ENCODE measurements at regions not wholly inside any gene's neighbourhood (a gene's known extent, or its start where the extent isn't known, plus 50 kb on each side); places are given as distances from the start of the nearest gene placed in this dataset.

GRCh38 chr4:54567327-54567726 is 90.4 kb upstream of the KIT start:
- DNase-seq: no peak
- peak overlapping the region; percentile 58; the same call in 1 of the 2 replicates for H3K4me2 ChIP-seq
- no peak overlapping the region for H3K9ac ChIP-seq
- peak overlapping the region; percentile 3; the same call in 1 of the 2 replicates for H2AFZ ChIP-seq (ENCODE audit: low read depth)
- WGBS (ENCODE audit: low lambda C conversion rate): 71% methylated on average over 2 of the region's 2 CpGs
- peaks cover 3 to 7% of the 10 kb centered on the region in 2 experiments; a peak in 2 of 4 replicates for H3K4me1 ChIP-seq (ENCODE audit: control insufficient read depth in 1 of 2, insufficient read depth in 2 of 2, low read depth in 1 of 2, low read length in 1 of 2)
- peak overlapping the region in 1 of 2 experiments; percentile 80; a peak in 2 of 4 replicates for H3K27ac ChIP-seq (ENCODE audit: low read depth in 2 of 2, low read length in 1 of 2)
- H3K27me3 ChIP-seq (ENCODE audit: insufficient read depth): no peaks in the 10 kb centered on the region
- H3K9me3 ChIP-seq: no peaks in the 10 kb centered on the region
- ChIA-PET POLR2A (no interaction called here), CTCF (no interaction called here)
- no peaks in the 10 kb centered on the region for H3K79me2 ChIP-seq (ENCODE audit: insufficient read depth)
- H4K20me1 ChIP-seq (ENCODE audit: insufficient read depth): no peaks in the 10 kb centered on the region
- no peaks in the 10 kb centered on the region for H3K9me2 ChIP-seq
- no peaks in the 10 kb centered on the region for H3K36me3 ChIP-seq (replicated peaks in 1 of 2; ENCODE audit: control insufficient read depth in 1 of 2, insufficient read depth in 2 of 2, low read length in 1 of 2)
- no peaks in the 10 kb centered on the region for H3F3A ChIP-seq (replicated peaks; ENCODE audit: insufficient read depth)
- peak; percentile 82 for TF ChIP-seq REST (IDR thresholded peaks at IDR 0.05; ENCODE audit: low read depth, low read length)
- TF ChIP-seq NRF1 (IDR thresholded peaks at IDR 0.05; ENCODE audit: low read depth, low read length): no peak
- no peak for TF ChIP-seq JUND (IDR thresholded peaks at IDR 0.05)
- TF ChIP-seq RCOR1 (IDR thresholded peaks at IDR 0.05; ENCODE audit: low read length): no peak
- no peak for TF ChIP-seq USF1 (IDR thresholded peaks at IDR 0.05; ENCODE audit: borderline replicate concordance, low read depth)
- no peak overlapping the region for H3K4me3 ChIP-seq (ENCODE audit: low read depth in 2 of 2, low read length in 1 of 2)

GRCh38 chr4:54568184-54568583 is 89.6 kb upstream of the KIT start:
- WGBS (ENCODE audit: low lambda C conversion rate): 4% methylated on average over 3 of the region's 3 CpGs
- Histone ChIP-seq H3K9me3 (no peaks in the 10 kb centered on the region), H3K27me3 (ENCODE audit: insufficient read depth) (no peaks in the 10 kb centered on the region), H3K9me2 (no peaks in the 10 kb centered on the region), H2AFZ (ENCODE audit: low read depth) (0 out of 2 replicates have a peak overlapping the region, but pooled peaks have one; percentile 3), H3K36me3 (replicated peaks in 1 of 2; ENCODE audit: control insufficient read depth in 1 of 2, insufficient read depth in 2 of 2, low read length in 1 of 2) (no peaks in the 10 kb centered on the region), H3K27ac (ENCODE audit: low read depth in 2 of 2, low read length in 1 of 2) (peak overlapping the region; percentile 34 to 80; a peak in 3 of 4 replicates), H3F3A (replicated peaks; ENCODE audit: insufficient read depth) (no peaks in the 10 kb centered on the region), H3K4me1 (ENCODE audit: control insufficient read depth in 1 of 2, insufficient read depth in 2 of 2, low read depth in 1 of 2, low read length in 1 of 2) (peaks cover 3 to 7% of the 10 kb centered on the region in 2 experiments; a peak in 2 of 4 replicates), H3K9ac (peak overlapping the region; percentile 32; the same call in 1 of the 2 replicates), H3K79me2 (ENCODE audit: insufficient read depth) (no peaks in the 10 kb centered on the region), H4K20me1 (ENCODE audit: insufficient read depth) (no peaks in the 10 kb centered on the region), H3K4me2 (peak overlapping the region; percentile 58; the same call in 1 of the 2 replicates), H3K4me3 (ENCODE audit: low read depth in 2 of 2, low read length in 1 of 2) (no peak overlapping the region)
- POLR2A ChIA-PET: no interaction called here
- DNase-seq: no peak
- CTCF ChIA-PET: no interaction called here
- TF ChIP-seq IRF3 (IDR thresholded peaks at IDR 0.05; ENCODE audit: low read depth, low read length): no peak
- 0 out of 2 replicates have a peak, but pooled peaks have one; percentile 66 for TF ChIP-seq ZBTB33 (IDR thresholded peaks at IDR 0.05; ENCODE audit: borderline replicate concordance, low read depth)
- TF ChIP-seq MXI1 (IDR thresholded peaks at IDR 0.05; ENCODE audit: low read depth, low read length): no peak
- TF ChIP-seq FOXM1 (IDR thresholded peaks at IDR 0.05; ENCODE audit: low read depth): peak; percentile 58; the same call in 1 of the 2 replicates
- TF ChIP-seq SMC3 (IDR thresholded peaks at IDR 0.05; ENCODE audit: low read depth, low read length): no peak
- TF ChIP-seq RXRA (IDR thresholded peaks at IDR 0.05; ENCODE audit: borderline replicate concordance, low read depth): peak; percentile 99
- TF ChIP-seq MEF2A (IDR thresholded peaks at IDR 0.05; ENCODE audit: borderline replicate concordance, low read depth): peak; percentile 36; the same call in 1 of the 2 replicates
- peak; percentile 93 for TF ChIP-seq JUND (IDR thresholded peaks at IDR 0.05)
- no peak for TF ChIP-seq USF1 (IDR thresholded peaks at IDR 0.05; ENCODE audit: borderline replicate concordance, low read depth)
- TF ChIP-seq RAD21 (IDR thresholded peaks at IDR 0.05; ENCODE audit: low read length): no peak
- peak; percentile 44; the same call in 1 of the 2 replicates for TF ChIP-seq MAX (IDR thresholded peaks at IDR 0.05; ENCODE audit: low read depth)
- peak; percentile 91 for TF ChIP-seq FOSL2 (IDR thresholded peaks at IDR 0.05; ENCODE audit: borderline replicate concordance, low read depth)
- peak; percentile 53; the same call in 1 of the 2 replicates for TF ChIP-seq YY1 (IDR thresholded peaks at IDR 0.05; ENCODE audit: low read depth)
- TF ChIP-seq ELF1 (IDR thresholded peaks at IDR 0.05): peak; percentile 34; the same call in 1 of the 2 replicates
- no peak for TF ChIP-seq CHD2 (IDR thresholded peaks at IDR 0.05; ENCODE audit: low read length, partially characterized antibody)
- TF ChIP-seq NFIC (IDR thresholded peaks at IDR 0.05; ENCODE audit: borderline replicate concordance): peak; percentile 93
